ENCODE measurements at regions not wholly inside any gene's neighbourhood (a gene's known extent, or its start where the extent isn't known, plus 50 kb on each side); places are given as distances from the start of the nearest gene placed in this dataset.

DNA sequence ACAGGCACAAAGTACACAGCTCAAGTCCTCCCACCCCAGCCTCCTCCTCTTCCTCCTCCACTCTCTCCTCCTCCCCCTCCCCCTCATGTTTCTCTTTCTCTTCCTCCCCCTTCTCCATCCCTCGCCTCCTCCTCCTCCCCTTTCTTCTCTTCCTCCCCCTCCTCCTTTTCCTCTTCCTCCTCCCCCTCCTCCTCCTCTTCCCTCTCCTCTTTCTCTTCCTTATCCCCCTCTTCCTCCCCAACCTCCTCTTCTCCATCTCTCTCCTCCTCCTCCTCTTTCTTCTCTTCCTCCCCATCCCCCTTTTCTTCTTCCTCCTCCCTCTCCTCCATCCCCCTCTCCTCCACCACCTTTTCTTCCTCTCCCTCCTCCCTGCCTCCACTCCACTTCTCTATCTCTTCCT lies 276.3 kb upstream of the TSHZ3 start:
- TF ChIP-seq, protein P1, sequence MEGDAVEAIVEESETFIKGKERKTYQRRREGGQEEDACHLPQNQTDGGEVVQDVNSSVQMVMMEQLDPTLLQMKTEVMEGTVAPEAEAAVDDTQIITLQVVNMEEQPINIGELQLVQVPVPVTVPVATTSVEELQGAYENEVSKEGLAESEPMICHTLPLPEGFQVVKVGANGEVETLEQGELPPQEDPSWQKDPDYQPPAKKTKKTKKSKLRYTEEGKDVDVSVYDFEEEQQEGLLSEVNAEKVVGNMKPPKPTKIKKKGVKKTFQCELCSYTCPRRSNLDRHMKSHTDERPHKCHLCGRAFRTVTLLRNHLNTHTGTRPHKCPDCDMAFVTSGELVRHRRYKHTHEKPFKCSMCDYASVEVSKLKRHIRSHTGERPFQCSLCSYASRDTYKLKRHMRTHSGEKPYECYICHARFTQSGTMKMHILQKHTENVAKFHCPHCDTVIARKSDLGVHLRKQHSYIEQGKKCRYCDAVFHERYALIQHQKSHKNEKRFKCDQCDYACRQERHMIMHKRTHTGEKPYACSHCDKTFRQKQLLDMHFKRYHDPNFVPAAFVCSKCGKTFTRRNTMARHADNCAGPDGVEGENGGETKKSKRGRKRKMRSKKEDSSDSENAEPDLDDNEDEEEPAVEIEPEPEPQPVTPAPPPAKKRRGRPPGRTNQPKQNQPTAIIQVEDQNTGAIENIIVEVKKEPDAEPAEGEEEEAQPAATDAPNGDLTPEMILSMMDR (IDR thresholded peaks at IDR 0.05; ENCODE audit: low read length), result no peak
- TF ChIP-seq EZH2 (optimal IDR thresholded peaks at IDR 0.05; ENCODE audit: low read depth, low read length) (no peak), EZH2phosphoT487 (IDR thresholded peaks at IDR 0.05; ENCODE audit: low read length) (no peak)

All from MM.1S (cell line).